Epidermal melanocyte (primary cell): ENCODE measurements at regions not wholly inside any gene's neighbourhood (a gene's known extent, or its start where the extent isn't known, plus 50 kb on each side); places are given as distances from the start of the nearest gene placed in this dataset.
"Not testable (repeated sequence)": the region's sequence is repeated elsewhere in the genome, so short reads cannot be mapped to it uniquely, and the experiment has no call there.

Experiments used
- DNase-seq: peaks from one replicate; pipeline ENCODE4 v3.0.0; 2011; ENCODE audit warnings: low spot score; ENCODE audit not compliant: insufficient read length

- DNase-seq, result no peak
Measured at GRCh38 chr1:43108080-43108479, 64.0 kb downstream of the EBNA1BP2 start.

- no peak for DNase-seq
Measured at GRCh38 chr1:43107664-43108063, 64.4 kb downstream of the EBNA1BP2 start.

GRCh38 chr1:43104027-43104763, 67.9 kb downstream of the EBNA1BP2 start:
- DNase-seq, result no peak

GRCh38 chr1:43101061-43101460, 71.0 kb downstream of the EBNA1BP2 start:
- DNase-seq, result no peak

GRCh38 chr1:43098200-43098599, 73.9 kb downstream of the EBNA1BP2 start:
- DNase-seq, result no peak

- not testable (repeated sequence) for DNase-seq
Measured at GRCh38 chr1:43096528-43096927, 75.6 kb downstream of the EBNA1BP2 start.

- DNase-seq, result not testable (repeated sequence)
Measured at GRCh38 chr1:43090812-43091211, 81.3 kb downstream of the EBNA1BP2 start.

GRCh38 chr1:43090157-43090556, 81.9 kb downstream of the EBNA1BP2 start:
- DNase-seq, result not testable (repeated sequence)

- DNase-seq, result no peak
Measured at GRCh38 chr1:43083375-43083891, 88.7 kb downstream of the EBNA1BP2 start.

- DNase-seq, result no peak
Measured at GRCh38 chr1:43082740-43083139, 89.3 kb downstream of the EBNA1BP2 start.

GRCh38 chr1:43077273-43077672, 94.8 kb downstream of the EBNA1BP2 start:
- DNase-seq, result no peak

- DNase-seq, result no peak
Measured at GRCh38 chr1:43074709-43075108, 97.4 kb downstream of the EBNA1BP2 start.

- DNase-seq, result no peak
Measured at GRCh38 chr1:43074244-43074643, 97.8 kb downstream of the EBNA1BP2 start.

- DNase-seq, result peak; percentile 89
Measured at GRCh38 chr1:43073490-43074230, 98.4 kb downstream of the EBNA1BP2 start.

GRCh38 chr1:43072314-43072713, 99.8 kb downstream of the EBNA1BP2 start:
- no peak for DNase-seq

- no peak for DNase-seq
Measured at GRCh38 chr1:43071241-43071640, 100.8 kb downstream of the EBNA1BP2 start.

GRCh38 chr1:43069461-43070050, 102.5 kb downstream of the EBNA1BP2 start:
- DNase-seq, result no peak

GRCh38 chr1:43068911-43069310, 103.2 kb downstream of the EBNA1BP2 start:
- no peak for DNase-seq

GRCh38 chr1:43067977-43068751, 103.9 kb downstream of the EBNA1BP2 start:
- DNase-seq, result no peak

- no peak for DNase-seq
Measured at GRCh38 chr1:43067233-43067745, 104.8 kb downstream of the EBNA1BP2 start.

GRCh38 chr1:43066578-43066977, 105.5 kb downstream of the EBNA1BP2 start:
- DNase-seq, result no peak
